NCI-H2081 treated with DMSO at 0.1 percent for 48 hours (cell line): ENCODE measurements at regions not wholly inside any gene's neighbourhood (a gene's known extent, or its start where the extent isn't known, plus 50 kb on each side); places are given as distances from the start of the nearest gene placed in this dataset.
"Not testable (repeated sequence)": the region's sequence is repeated elsewhere in the genome, so short reads cannot be mapped to it uniquely, and the experiment has no call there.

Experiments used
- DNase-seq: peaks from one replicate; lab custom pipeline; 2025; lab: John Stamatoyannopoulos, UW

- DNase-seq: no peak
Measured at GRCh38 chr10:33501161-33501560, 166.7 kb upstream of the NRP1 start.

- DNase-seq: no peak
Measured at GRCh38 chr10:33498391-33498891, 164.0 kb upstream of the NRP1 start.

GRCh38 chr10:33497338-33497737 lies 162.9 kb upstream of the NRP1 start:
- DNase-seq: no peak

- no peak for DNase-seq
Measured at GRCh38 chr10:33496096-33496495, 161.6 kb upstream of the NRP1 start.

GRCh38 chr10:33494694-33495265 lies 160.3 kb upstream of the NRP1 start:
- no peak for DNase-seq

GRCh38 chr10:33493978-33494377 lies 159.5 kb upstream of the NRP1 start:
- no peak for DNase-seq

- DNase-seq: no peak
Measured at GRCh38 chr10:33493497-33493896, 159.0 kb upstream of the NRP1 start.

GRCh38 chr10:33492701-33493345 lies 158.4 kb upstream of the NRP1 start:
- DNase-seq: no peak

- DNase-seq: no peak
Measured at GRCh38 chr10:33489501-33490176, 155.2 kb upstream of the NRP1 start.

- no peak for DNase-seq
Measured at GRCh38 chr10:33487014-33487776, 152.7 kb upstream of the NRP1 start.

- DNase-seq: no peak
Measured at GRCh38 chr10:33485276-33485675, 150.8 kb upstream of the NRP1 start.

- DNase-seq: no peak
Measured at GRCh38 chr10:33484787-33485186, 150.3 kb upstream of the NRP1 start.

GRCh38 chr10:33483816-33484190 lies 149.3 kb upstream of the NRP1 start:
- no peak for DNase-seq

GRCh38 chr10:33483124-33483815 lies 148.8 kb upstream of the NRP1 start:
- no peak for DNase-seq

GRCh38 chr10:33482486-33482885 lies 148.0 kb upstream of the NRP1 start:
- DNase-seq: no peak

GRCh38 chr10:33481184-33481583 lies 146.7 kb upstream of the NRP1 start:
- no peak for DNase-seq

GRCh38 chr10:33480417-33480816 lies 145.9 kb upstream of the NRP1 start:
- not testable (repeated sequence) for DNase-seq

GRCh38 chr10:33478675-33479125 lies 144.2 kb upstream of the NRP1 start:
- no peak for DNase-seq

- DNase-seq: no peak
Measured at GRCh38 chr10:33478089-33478674, 143.7 kb upstream of the NRP1 start.

GRCh38 chr10:33477291-33478088 lies 143.0 kb upstream of the NRP1 start:
- DNase-seq: no peak
